ENCODE measurements at regions not wholly inside any gene's neighbourhood (a gene's known extent, or its start where the extent isn't known, plus 50 kb on each side); places are given as distances from the start of the nearest gene placed in this dataset.

DNA sequence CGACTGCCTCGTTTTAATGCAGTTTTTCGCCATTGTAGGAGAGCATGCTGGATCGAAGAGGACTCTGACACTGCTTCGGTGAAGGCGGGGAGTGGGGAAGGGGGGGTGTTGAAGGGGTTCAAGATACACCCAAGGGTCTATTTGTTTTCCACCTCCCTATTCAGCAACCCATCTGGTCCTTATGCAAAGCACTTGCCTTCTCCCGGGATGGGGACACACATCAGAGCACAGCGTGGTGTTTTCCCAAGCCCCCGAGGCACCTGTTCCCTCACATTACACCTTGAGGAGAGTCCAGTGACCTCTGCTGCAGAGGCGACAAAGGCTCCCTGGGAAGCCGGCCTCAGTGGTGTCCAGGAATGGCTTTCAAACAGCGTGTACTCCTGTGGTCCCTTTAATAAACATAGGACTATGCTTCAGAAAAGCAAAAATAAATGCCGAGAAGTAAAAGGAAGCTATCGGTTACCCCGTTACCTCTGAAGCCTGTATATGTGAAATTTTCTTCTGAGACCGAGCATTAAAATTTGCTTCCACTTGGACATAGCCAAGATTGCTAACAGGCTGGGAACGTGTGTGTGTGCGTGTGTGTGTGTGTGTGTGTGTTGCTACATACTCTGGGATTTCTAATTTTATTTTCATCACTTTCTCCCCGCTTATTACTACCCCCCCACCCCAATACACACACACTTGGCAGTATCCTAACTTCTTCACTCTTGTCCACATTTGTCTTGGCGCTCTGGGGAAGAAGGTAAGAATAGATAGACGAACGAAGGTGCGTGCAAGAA lies 53.2 kb downstream of the CCDC54 start:
- TF ChIP-seq, protein P1, sequence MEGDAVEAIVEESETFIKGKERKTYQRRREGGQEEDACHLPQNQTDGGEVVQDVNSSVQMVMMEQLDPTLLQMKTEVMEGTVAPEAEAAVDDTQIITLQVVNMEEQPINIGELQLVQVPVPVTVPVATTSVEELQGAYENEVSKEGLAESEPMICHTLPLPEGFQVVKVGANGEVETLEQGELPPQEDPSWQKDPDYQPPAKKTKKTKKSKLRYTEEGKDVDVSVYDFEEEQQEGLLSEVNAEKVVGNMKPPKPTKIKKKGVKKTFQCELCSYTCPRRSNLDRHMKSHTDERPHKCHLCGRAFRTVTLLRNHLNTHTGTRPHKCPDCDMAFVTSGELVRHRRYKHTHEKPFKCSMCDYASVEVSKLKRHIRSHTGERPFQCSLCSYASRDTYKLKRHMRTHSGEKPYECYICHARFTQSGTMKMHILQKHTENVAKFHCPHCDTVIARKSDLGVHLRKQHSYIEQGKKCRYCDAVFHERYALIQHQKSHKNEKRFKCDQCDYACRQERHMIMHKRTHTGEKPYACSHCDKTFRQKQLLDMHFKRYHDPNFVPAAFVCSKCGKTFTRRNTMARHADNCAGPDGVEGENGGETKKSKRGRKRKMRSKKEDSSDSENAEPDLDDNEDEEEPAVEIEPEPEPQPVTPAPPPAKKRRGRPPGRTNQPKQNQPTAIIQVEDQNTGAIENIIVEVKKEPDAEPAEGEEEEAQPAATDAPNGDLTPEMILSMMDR (IDR thresholded peaks at IDR 0.05) = no peak
- no peak for TF ChIP-seq POLR2A (IDR thresholded peaks at IDR 0.05)
